ENCODE measurements at regions not wholly inside any gene's neighbourhood (a gene's known extent, or its start where the extent isn't known, plus 50 kb on each side); places are given as distances from the start of the nearest gene placed in this dataset.

DNA sequence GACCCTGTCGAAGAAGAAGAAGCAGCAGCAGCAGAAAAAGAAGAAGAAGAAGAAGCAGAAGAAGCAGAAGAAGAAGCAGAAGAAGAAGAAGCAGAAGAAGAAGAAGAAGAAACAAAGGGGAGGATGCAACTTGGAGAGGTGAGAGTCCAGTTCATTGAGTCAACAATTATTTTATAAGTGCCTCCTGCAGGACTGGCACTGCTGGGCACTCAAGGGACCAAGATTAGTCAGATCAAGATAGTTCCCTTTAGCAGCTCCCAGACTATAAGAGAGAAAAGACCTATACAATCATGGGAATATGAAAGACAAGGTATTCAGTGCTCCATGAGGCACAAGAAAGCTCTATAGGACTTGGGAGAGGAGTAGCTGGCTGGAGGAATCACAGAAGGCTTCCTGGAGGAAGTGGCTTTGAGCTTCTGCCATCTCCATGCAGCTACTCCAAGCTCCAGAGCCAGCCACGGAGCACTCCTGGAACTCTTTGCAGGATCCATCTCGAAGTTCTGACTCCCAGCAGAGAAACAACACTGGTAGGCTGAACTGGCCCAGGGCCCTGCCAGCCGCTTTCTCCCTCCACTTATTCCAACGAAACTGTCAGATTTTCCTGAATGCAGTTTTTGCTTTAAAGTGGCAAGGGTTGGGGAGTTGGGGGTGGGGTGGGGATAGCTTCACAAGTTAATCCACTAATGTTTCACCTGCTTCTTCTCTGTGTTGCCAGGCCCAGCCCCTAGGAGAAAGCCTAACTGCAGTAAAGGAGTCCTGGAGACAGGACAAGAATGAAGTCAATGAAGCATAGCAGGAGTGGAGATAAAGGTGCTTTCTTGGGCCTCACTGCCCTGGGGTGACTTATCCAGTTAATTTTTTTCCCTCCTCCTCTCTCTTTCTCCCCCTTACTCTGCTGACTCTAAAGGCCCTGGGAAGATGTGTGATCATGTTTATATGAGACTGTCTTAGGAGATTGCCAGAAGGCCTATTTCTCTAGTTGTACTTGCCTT, 140.1 kb upstream of the PARP11 start (continued):
- TF ChIP-seq ZNF747 (tag by site-specific recombination; IDR thresholded peaks at IDR 0.05) (no peak), ZNF596 (tag by site-specific recombination; IDR thresholded peaks at IDR 0.05) (peak; percentile 50; the same call in 1 of the 2 replicates)
- TF ChIP-seq, protein P1, sequence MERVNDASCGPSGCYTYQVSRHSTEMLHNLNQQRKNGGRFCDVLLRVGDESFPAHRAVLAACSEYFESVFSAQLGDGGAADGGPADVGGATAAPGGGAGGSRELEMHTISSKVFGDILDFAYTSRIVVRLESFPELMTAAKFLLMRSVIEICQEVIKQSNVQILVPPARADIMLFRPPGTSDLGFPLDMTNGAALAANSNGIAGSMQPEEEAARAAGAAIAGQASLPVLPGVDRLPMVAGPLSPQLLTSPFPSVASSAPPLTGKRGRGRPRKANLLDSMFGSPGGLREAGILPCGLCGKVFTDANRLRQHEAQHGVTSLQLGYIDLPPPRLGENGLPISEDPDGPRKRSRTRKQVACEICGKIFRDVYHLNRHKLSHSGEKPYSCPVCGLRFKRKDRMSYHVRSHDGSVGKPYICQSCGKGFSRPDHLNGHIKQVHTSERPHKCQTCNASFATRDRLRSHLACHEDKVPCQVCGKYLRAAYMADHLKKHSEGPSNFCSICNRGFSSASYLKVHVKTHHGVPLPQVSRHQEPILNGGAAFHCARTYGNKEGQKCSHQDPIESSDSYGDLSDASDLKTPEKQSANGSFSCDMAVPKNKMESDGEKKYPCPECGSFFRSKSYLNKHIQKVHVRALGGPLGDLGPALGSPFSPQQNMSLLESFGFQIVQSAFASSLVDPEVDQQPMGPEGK (tag by site-specific recombination; IDR thresholded peaks at IDR 0.05): 0 out of 2 replicates have a peak, but pooled peaks have one; percentile 31

DNA sequence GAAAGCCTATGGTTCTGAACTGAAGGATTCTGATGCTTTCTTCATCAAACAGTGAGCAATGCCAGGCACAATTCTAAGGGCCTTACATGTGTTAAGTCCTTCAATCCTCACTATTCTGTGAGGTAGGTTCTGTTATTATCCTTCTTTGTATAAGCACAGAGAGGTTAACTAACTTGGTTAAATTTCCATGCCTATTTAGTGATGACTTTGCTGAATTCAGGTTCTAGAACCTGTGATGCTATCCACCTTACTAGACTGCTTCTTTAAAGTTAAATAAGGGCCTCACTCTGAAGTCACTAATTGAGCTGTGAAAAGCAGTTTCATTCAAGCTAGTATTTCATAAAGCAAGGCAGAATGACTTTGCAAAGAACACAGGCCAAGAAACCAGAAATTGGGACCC, 138.9 kb upstream of the PARP11 start:
- Histone ChIP-seq H3K4me1 (ENCODE audit: control insufficient read depth, insufficient read depth, low read length) (peaks cover 3% of the 10 kb centered on the region), H3K36me3 (ENCODE audit: control insufficient read depth in 2 of 2, insufficient read depth in 1 of 2, low read length in 2 of 2) (no peaks in the 10 kb centered on the region), H3K4me3 (ENCODE audit: low read depth, low read length) (no peak overlapping the region), H3K9me3 (ENCODE audit: control insufficient read depth, insufficient read depth, low read depth, low read length) (no peaks in the 10 kb centered on the region), H3K27ac (ENCODE audit: extremely low read depth, low read depth, low read length) (no peak overlapping the region)
- POLR2A ChIA-PET: interaction anchor here (1.2 to 1.3 kb wide), 2 partner anchors 20 to 261 kb away, joined by 3 to 7 read pairs; partner anchors contain the start of gene CCND2
- CTCF ChIA-PET: interaction anchor here (1.0 to 2.8 kb wide), 4 partner anchors 14 to 264 kb away, joined by 3 to 10 read pairs (median 4); no protein-coding TSS in a partner anchor
- TF ChIP-seq RBAK (tag by site-specific recombination; IDR thresholded peaks at IDR 0.05): no peak
- no peak for TF ChIP-seq ZNF133 (tag by site-specific recombination; IDR thresholded peaks at IDR 0.05)
- no peak for TF ChIP-seq KLF16 (tag by site-specific recombination; IDR thresholded peaks at IDR 0.05)
- TF ChIP-seq ZNF157 (tag by site-specific recombination; IDR thresholded peaks at IDR 0.05): no peak
- TF ChIP-seq GLI4 (tag by site-specific recombination; IDR thresholded peaks at IDR 0.05): no peak
- TF ChIP-seq, protein P2, sequence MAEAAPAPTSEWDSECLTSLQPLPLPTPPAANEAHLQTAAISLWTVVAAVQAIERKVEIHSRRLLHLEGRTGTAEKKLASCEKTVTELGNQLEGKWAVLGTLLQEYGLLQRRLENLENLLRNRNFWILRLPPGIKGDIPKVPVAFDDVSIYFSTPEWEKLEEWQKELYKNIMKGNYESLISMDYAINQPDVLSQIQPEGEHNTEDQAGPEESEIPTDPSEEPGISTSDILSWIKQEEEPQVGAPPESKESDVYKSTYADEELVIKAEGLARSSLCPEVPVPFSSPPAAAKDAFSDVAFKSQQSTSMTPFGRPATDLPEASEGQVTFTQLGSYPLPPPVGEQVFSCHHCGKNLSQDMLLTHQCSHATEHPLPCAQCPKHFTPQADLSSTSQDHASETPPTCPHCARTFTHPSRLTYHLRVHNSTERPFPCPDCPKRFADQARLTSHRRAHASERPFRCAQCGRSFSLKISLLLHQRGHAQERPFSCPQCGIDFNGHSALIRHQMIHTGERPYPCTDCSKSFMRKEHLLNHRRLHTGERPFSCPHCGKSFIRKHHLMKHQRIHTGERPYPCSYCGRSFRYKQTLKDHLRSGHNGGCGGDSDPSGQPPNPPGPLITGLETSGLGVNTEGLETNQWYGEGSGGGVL (tag by site-specific recombination; IDR thresholded peaks at IDR 0.05): no peak
- TF ChIP-seq ZFP41 (tag by site-specific recombination; IDR thresholded peaks at IDR 0.05; ENCODE audit: borderline replicate concordance): no peak
- no peak for TF ChIP-seq OVOL3 (tag by site-specific recombination; IDR thresholded peaks at IDR 0.05)

DNA sequence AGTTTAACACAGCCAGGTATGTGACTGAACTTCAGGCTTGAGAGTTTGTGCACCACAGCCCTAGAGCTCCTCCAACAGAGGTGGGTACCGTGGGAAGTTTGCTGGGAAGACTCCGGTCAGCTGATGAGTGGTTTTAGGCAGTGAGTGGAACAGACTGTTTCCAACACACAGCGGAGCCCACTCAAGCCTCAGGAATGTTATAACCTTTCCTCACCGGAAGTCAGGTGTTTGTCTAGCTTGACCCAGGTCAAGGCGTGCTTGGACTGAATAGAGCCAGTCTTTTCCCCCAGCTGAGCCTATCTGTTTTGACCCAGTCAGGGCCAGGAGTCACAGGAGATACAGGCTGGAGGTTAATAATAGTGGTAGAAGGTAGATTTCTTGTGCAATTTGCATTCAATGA, 138.4 kb upstream of the PARP11 start:
- TF ChIP-seq BCL11A (tag by site-specific recombination; IDR thresholded peaks at IDR 0.05; ENCODE audit: low read depth) (no peak), ZNF335 (tag by site-specific recombination; conservative IDR thresholded peaks at IDR 0.05) (no peak), ZFP3 (tag by site-specific recombination; IDR thresholded peaks at IDR 0.05; ENCODE audit: low read depth) (no peak), ZNF19 (tag by site-specific recombination; IDR thresholded peaks at IDR 0.05; ENCODE audit: low read depth) (no peak), ZNF426 (tag by site-specific recombination; IDR thresholded peaks at IDR 0.05) (no peak), MZF1 (tag by site-specific recombination; IDR thresholded peaks at IDR 0.05; ENCODE audit: borderline replicate concordance) (no peak)
- TF ChIP-seq, protein P3, sequence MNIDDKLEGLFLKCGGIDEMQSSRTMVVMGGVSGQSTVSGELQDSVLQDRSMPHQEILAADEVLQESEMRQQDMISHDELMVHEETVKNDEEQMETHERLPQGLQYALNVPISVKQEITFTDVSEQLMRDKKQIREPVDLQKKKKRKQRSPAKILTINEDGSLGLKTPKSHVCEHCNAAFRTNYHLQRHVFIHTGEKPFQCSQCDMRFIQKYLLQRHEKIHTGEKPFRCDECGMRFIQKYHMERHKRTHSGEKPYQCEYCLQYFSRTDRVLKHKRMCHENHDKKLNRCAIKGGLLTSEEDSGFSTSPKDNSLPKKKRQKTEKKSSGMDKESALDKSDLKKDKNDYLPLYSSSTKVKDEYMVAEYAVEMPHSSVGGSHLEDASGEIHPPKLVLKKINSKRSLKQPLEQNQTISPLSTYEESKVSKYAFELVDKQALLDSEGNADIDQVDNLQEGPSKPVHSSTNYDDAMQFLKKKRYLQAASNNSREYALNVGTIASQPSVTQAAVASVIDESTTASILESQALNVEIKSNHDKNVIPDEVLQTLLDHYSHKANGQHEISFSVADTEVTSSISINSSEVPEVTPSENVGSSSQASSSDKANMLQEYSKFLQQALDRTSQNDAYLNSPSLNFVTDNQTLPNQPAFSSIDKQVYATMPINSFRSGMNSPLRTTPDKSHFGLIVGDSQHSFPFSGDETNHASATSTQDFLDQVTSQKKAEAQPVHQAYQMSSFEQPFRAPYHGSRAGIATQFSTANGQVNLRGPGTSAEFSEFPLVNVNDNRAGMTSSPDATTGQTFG (tag by site-specific recombination; IDR thresholded peaks at IDR 0.05; ENCODE audit: borderline replicate concordance): no peak
- Histone ChIP-seq H3K27ac (ENCODE audit: extremely low read depth, low read depth, low read length) (no peak overlapping the region), H3K4me3 (ENCODE audit: low read depth, low read length) (no peak overlapping the region), H3K9me3 (ENCODE audit: control insufficient read depth, insufficient read depth, low read depth, low read length) (no peaks in the 10 kb centered on the region), H3K36me3 (ENCODE audit: control insufficient read depth in 2 of 2, insufficient read depth in 1 of 2, low read length in 2 of 2) (no peaks in the 10 kb centered on the region), H3K4me1 (ENCODE audit: control insufficient read depth, insufficient read depth, low read length) (peaks cover 3% of the 10 kb centered on the region)
- ChIA-PET POLR2A (interaction anchor here (1.3 kb wide), 1 partner anchor 262 kb away, joined by 3 read pairs; the partner anchor contains the start of gene CCND2), CTCF (interaction anchor here (0.7 to 2.8 kb wide), 6 partner anchors 15 to 265 kb away, joined by 3 to 10 read pairs (median 4); no protein-coding TSS in a partner anchor)
